Omental fat pad (tissue), 3 donors: ENCODE measurements at regions not wholly inside any gene's neighbourhood (a gene's known extent, or its start where the extent isn't known, plus 50 kb on each side); places are given as distances from the start of the nearest gene placed in this dataset.

Experiments used
- ATAC-seq: fragments of 150-250 bp; one replicate; pipeline ENCODE4 v1.9.1; 2016; ENCODE audit warnings: mild to moderate bottlenecking, moderate library complexity; ENCODE audit not compliant: low FRiP score
- DNase-seq: peaks from one replicate; pipeline ENCODE4 v3.0.0-alpha.2; 2019; ENCODE audit warnings: low spot score
- TF ChIP-seq, protein P1 (sequence below), 3 donors: fragments of 450-650 bp; IDR thresholded peaks; one replicate each; pipeline ENCODE4 v1.5.1; 2016 to 2017; ENCODE audit warnings: antibody characterized with exemption in 3 of 3, mild to moderate bottlenecking in 3 of 3, moderate library complexity in 2 of 3

DNA sequence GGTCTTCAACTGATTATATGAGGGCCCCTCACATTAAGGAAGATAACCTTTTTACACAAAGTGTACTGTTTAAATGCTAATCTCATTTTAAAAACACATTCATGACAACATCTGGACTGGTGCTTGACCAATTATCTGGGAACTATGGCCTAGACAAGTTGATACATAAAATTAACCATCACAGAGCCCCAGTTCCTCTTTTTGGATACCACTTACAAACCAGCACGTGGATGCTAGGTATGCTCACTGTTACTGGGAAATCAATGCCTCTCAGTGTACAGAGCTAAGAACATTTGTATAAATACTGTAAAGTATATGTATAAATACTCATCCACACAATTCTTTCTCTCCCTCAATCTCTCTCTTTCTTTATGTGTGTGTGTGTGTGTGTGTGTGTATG lies 1217.8 kb upstream of the LRRTM3 start:
- no peak for ATAC-seq
- TF ChIP-seq, protein P1, sequence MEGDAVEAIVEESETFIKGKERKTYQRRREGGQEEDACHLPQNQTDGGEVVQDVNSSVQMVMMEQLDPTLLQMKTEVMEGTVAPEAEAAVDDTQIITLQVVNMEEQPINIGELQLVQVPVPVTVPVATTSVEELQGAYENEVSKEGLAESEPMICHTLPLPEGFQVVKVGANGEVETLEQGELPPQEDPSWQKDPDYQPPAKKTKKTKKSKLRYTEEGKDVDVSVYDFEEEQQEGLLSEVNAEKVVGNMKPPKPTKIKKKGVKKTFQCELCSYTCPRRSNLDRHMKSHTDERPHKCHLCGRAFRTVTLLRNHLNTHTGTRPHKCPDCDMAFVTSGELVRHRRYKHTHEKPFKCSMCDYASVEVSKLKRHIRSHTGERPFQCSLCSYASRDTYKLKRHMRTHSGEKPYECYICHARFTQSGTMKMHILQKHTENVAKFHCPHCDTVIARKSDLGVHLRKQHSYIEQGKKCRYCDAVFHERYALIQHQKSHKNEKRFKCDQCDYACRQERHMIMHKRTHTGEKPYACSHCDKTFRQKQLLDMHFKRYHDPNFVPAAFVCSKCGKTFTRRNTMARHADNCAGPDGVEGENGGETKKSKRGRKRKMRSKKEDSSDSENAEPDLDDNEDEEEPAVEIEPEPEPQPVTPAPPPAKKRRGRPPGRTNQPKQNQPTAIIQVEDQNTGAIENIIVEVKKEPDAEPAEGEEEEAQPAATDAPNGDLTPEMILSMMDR (IDR thresholded peaks at IDR 0.05), result no peak
- no peak for DNase-seq

DNA sequence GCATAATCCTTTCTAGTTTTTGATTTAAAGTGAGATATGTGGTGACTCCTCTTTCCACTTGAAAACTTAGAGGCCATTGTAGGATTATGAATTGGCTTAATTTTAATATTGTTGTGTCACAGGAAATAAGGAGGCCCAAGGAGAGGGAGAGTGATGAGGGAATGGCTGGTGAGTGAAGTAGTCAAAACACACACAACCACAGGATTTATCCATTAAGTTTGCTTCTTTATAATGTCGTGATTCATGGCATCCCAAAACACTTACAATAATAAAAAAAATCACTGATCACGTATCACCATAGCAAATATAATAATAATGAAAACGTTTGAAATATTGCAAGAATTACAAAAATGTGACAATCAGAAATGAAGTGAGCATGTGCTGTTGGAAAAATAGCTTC lies 1215.5 kb upstream of the LRRTM3 start:
- DNase-seq, result no peak
- ATAC-seq, result no peak
- TF ChIP-seq, protein P1 (IDR thresholded peaks at IDR 0.05), result no peak

DNA sequence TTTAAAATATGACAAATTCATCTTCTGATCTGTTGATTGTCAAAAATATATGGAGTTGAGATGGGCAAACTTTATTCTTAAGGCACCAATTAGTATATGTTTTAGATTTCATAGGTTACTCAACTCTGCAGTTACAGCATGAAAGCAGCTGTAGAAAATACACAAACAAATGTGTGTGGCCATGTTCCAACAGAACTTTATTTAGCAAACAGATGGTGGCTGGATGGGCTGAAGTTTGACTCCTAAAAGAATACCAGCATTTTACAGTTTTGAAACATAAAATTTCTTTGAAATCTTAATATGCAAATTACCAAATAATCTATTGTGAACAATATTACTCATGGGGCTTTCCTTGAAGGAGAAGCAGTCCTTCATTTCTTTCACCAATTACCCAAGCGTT lies 1206.0 kb upstream of the LRRTM3 start:
- TF ChIP-seq, protein P1 (IDR thresholded peaks at IDR 0.05), result no peak
- no peak for ATAC-seq
- DNase-seq, result no peak

DNA sequence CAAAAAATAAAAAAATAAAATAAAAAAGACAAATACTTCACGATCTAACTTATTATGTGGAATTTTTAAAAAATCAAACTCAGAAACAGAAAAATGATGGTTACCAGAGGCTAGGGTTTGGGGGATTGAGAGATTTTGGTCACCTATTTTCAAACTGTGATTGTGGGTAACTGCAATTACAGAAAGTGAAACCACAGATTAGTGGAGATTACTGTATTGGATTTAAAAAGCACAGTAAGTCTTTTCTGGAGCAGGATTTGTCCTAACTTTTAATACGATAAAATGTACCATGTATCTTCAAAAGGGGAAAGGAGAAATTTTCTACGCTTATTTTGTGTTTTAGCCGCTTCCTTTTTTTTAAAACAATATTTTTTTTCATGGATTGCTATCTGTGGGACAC lies 1204.9 kb upstream of the LRRTM3 start:
- TF ChIP-seq, protein P1 (IDR thresholded peaks at IDR 0.05), result no peak
- DNase-seq (no peak), ATAC-seq (no peak)

DNA sequence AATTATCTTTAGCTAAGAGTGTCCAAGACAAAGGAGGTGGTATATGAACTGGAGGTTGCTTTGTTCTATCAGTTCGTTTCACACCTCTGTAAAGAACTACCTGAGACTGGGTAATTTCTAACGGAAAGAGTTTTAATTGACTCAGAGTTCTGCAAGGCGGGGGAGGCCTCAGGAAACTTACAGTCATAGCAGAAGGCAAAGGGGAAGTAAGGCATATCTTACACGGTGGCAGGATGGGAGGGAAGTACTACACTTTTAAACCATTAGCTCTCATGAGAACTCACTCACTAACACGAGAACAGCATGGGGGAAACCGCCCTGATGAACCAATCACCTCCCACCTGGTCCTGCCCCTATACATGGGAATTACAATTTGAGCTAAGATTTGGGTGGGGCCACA lies 1202.3 kb upstream of the LRRTM3 start:
- TF ChIP-seq, protein P1 (IDR thresholded peaks at IDR 0.05), result no peak
- no peak for ATAC-seq

DNA sequence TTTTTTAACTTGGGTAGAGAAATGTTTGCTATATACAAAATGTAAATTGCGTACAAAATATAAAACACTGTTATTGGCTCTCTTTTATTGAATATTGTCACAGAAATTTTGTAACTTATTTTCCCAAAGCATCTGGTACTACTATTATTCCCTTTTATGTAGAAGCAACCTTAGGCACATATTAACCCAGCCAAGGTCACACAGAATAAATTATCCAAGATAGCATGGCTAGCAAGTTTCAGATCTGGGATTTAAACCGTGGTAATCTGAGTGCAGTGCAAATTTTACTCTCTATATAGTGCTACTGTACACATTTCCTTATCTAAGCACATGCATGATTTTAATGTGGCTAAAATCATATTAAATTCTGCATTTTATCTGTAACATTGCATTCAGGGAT lies 1190.5 kb upstream of the LRRTM3 start:
- ATAC-seq, result no peak
- TF ChIP-seq, protein P1 (IDR thresholded peaks at IDR 0.05), result no peak

More for the DNA sequence above, 1202.3 kb upstream of the LRRTM3 start:
- no peak for DNase-seq

DNA sequence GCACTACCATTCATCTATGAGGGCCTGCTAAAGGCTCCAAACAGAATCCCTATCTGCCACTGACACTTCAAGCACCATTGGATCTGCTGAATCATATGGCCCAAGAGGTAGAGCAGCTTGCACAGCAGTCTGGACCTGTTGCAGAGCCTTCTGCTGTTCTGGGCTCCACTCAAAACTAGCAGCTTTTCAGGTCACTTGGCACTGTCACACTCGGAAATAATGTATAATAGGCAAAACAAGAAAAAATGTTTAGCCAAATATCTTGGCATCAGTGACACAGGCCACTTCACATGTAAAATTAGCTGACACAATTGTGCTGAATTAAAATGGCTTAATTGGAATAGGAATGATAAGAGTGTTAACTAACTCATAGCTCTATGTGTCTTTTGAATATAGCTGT lies 1182.9 kb upstream of the LRRTM3 start:
- DNase-seq, result no peak
- ATAC-seq, result no peak
- TF ChIP-seq, protein P1 (IDR thresholded peaks at IDR 0.05), result no peak

More for the DNA sequence above, 1190.5 kb upstream of the LRRTM3 start:
- DNase-seq, result no peak
